NK-92 treated with Interleukin-12 subunit alpha and Interleukin-12 subunit beta, amount 100 ng/mL, for 24 hours (cell line): ENCODE measurements at regions not wholly inside any gene's neighbourhood (a gene's known extent, or its start where the extent isn't known, plus 50 kb on each side); places are given as distances from the start of the nearest gene placed in this dataset.
"Not testable (repeated sequence)": the region's sequence is repeated elsewhere in the genome, so short reads cannot be mapped to it uniquely, and the experiment has no call there.

ENCODE experiments used
- DNase-seq: peaks from one replicate; lab custom pipeline; 2025; lab: John Stamatoyannopoulos, UW

DNA sequence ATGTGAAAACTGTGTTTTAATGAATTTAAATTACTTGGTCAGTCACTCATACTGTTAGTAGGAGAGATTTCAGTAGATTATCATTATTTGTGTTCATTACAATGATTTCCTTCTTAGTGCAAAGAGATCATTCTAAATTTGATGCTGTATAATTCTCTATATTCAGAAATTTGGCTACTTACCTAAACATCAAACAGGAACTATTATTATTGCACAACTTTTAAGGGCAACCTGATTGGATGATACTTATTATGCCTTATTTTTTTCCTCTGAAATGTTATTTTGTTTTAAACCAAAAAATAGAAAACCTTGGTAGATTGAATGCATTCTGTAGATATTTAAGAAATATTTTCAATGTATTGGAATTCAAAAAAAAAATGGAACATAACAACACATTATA lies 436.4 kb upstream of the PCDH15 start:
- no peak for DNase-seq

DNA sequence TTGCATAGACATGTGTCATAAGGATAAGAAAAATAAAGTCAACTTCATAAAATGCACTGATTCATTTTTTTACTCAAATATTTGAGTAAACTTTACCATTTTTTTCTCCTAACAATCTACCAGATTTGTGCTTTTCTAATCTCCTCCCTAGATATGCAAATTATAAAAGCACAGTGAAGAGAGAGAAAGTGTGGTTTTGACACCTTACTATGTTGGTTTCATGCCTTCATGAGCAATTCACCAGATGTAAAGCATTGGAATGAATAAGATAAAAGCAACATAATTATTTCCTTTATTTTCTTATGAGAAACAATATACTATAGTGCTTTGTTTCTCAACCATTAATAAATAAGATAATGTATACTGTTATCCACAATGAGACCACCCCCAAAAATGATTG lies 432.5 kb upstream of the PCDH15 start:
- no peak for DNase-seq

GRCh38 chr10:55233090-55233489 lies 432.1 kb upstream of the PCDH15 start:
- no peak for DNase-seq

GRCh38 chr10:55232553-55232952 lies 431.5 kb upstream of the PCDH15 start:
- DNase-seq = no peak

- DNase-seq = no peak
These were observed 426.9 kb upstream of the PCDH15 start for GRCh38 chr10:55227967-55228366.

DNA sequence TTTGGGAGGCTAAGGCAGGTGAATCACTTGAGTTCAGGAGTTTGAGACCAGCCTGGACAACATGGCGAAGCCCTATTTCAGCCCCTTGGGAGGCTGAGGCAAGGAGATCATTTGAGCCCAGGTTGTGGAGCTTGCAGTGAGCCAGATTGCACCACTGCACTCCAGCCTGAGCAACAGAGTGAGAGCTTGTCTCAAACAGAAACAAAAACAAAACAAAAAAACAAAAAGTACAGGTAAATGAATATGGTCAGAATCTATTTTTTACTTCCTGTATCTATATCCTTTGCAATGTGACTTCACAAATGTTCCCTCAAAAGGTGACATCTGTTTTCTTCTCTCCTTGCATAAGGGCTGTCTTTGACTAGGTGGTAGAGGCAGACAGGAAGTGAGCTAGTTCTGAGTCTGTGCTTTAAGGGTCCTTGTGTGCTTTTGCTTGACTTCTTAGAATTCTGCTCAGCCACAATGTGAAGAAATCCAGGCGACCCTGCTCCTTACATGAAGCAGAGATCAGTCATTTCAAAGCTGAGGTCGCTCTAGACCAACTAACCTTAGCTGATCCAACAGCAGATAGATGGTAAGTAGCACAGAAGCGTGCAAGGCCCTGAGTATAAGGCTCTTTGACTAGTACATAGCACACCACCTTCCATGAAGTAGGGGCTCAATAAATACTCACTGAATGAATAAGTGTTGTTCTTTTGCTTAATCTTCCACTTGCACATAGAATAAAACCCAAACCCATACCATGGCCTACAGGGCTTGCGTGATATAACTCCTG lies 423.2 kb upstream of the PCDH15 start:
- peak; percentile 26 for DNase-seq

- no peak for DNase-seq
These were observed 422.3 kb upstream of the PCDH15 start for GRCh38 chr10:55223352-55223751.

GRCh38 chr10:55220975-55221374 lies 419.9 kb upstream of the PCDH15 start:
- DNase-seq = no peak

DNA sequence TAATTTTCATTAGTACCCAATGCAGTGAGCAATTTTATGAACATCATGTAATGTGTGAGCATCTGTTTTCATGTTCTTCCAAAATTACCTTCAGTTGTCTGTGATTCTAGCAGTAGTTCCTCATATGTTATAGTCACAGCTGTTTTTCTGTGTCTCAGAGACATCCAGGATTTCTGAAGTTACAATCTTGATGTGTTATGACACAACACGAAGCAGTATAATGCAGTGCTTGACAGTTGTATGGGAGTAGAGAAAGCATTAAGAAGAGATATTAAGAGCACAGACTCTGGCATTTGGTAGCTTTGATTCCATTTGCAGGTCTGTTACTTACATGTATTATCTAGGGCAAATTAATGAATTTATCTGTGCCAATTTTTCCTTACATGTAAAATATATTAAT lies 414.7 kb upstream of the PCDH15 start:
- DNase-seq = no peak

DNA sequence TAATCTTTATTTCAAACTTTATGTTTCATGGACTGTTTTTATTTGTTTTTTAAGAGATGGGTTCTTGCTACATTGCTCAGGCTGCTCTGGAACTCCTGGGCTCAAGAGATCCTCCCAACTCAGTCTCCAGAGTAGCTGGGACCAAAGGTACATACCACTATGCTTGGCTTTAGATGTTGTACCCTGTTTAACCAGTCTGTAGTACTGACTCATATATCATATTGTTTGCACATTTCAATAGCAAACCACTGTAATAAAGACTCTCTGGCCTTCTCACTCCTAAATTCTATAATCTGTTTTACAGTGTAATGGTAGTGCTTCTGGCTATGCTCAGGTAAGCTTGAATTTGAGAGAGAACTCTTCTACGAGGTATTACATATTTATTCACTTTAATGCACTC lies 413.6 kb upstream of the PCDH15 start:
- DNase-seq = no peak

DNA sequence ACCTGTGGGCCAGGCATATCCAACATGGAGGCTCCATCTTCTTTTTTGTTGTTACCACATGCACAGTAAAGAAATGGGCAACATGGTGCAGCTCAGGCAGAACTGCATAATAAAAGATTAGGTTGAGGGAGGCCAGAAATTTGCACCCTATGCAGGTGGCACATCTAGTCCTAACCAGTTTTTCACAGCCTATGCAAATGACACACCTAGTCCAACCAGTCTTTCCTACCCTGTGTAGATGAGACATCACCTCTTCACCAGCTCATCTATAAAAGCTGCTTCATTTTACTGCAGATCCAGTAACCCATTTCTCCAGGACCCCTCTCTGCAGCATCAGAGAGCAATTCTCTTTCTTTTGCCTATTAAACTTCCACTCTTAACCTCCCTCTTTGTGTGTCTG lies 411.0 kb upstream of the PCDH15 start:
- DNase-seq = no peak

- DNase-seq = no peak
These were observed 402.8 kb upstream of the PCDH15 start for GRCh38 chr10:55203874-55204273.

DNA sequence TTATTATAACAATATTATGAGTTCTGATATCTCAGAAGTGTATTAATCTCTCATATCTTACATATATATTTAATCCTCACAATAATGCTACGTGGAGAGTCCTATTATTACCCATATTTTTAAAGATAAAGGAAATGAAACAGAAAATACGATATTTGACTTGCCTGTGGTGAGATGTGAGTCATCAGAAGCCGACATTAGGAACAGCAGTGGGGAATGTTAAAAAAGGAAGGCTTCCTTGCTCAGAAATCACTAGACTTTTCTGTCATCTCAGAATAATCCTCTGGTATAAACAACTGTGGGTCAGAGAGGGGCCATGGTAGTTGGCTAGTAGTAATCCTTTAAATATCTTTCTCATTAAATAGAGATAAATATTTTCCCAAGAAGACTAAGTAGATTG lies 402.3 kb upstream of the PCDH15 start:
- no peak for DNase-seq

DNA sequence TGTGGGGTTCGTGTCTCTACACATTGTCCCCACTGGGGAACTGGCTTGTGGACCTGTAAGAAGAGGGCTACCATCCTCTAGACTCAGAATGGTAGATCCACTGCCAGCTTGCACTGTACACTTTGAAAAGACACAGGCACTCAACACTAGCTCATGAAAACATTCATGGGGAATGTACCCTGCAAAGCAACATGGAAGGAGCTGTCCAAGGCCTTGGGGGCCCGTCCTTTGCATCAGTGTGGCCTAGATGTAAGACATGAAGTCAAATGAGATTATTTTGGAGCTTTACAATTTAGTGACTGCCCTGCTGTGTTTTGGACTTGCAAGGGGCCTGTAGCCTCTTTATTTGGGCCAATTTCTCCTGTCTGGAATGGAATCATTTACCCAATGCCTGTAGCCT lies 399.0 kb upstream of the PCDH15 start:
- DNase-seq = no peak

GRCh38 chr10:55191236-55191860 lies 390.3 kb upstream of the PCDH15 start:
- DNase-seq = no peak

- DNase-seq = peak; percentile 32
These were observed 383.0 kb upstream of the PCDH15 start for GRCh38 chr10:55183993-55184392.

GRCh38 chr10:55180357-55180756 lies 379.3 kb upstream of the PCDH15 start:
- no peak for DNase-seq

- DNase-seq = no peak
These were observed 373.4 kb upstream of the PCDH15 start for GRCh38 chr10:55174419-55174818.

DNA sequence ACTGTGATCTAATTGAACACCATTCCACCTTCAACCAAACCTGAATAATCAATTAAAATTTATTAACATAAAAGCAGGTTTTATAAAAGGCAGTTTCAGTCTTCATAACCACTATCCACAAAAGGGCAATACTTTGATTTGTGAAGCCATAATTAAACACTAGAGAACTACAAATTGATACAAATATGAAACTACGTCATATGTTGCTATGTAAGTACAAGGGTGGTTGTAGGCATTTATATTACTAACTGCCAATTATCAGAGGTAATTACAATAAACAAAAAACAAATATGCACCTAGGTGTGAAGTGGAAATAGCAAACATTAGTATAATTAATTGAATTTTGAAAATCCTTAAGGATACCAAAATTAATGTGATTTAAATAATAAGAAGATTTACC lies 368.5 kb upstream of the PCDH15 start:
- DNase-seq = no peak

DNA sequence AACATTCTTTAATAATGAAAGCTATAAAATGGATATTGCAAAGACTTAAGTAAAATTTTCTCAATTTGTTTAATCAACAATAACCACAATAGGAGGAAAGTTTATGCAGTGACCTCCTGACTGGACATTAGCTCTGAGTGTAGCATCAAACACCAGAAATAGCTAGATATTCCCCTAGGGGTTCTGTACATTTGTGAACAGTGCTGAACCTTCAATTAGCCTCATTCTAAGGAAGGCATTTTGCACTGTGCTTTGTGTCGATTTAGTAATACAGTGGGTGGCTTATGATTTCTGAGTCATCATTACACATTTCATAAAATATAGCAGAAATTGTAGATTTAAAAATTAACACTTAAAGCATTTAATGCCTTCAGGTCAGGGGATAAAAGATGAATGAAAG lies 367.3 kb upstream of the PCDH15 start:
- no peak for DNase-seq

GRCh38 chr10:55163388-55163979 lies 362.5 kb upstream of the PCDH15 start:
- no peak for DNase-seq

DNA sequence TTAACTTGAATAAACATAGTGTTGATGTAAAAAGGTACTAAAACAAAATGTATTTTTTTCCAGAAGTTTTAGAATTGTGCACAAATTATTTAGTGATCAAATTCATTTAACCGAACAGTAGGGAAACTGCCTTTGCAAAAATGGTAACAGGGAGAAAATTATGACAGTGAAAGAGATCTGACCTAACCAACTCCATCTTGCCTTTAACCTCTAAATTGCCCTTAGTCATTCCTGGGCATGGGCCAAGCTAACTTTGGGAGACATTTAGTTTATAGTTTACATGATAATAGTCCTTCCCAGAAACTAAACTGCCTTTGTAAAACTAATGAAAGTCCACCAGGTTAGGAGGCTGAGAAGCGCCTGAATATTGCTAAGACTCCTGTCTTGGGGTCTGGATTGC lies 361.3 kb upstream of the PCDH15 start:
- not testable (repeated sequence) for DNase-seq

- DNase-seq = no peak
These were observed 359.7 kb upstream of the PCDH15 start for GRCh38 chr10:55160655-55161283.
